ENCODE measurements at regions not wholly inside any gene's neighbourhood (a gene's known extent, or its start where the extent isn't known, plus 50 kb on each side); places are given as distances from the start of the nearest gene placed in this dataset.

- Histone ChIP-seq H3K36me3 (no peaks in the 10 kb centered on the region), H3K4me1 (no peaks in the 10 kb centered on the region), H3K27ac (no peak overlapping the region), H3K4me3 (no peak overlapping the region), H3K9me3 (no peaks in the 10 kb centered on the region), H3K27me3 (no peaks in the 10 kb centered on the region)
- no peak for DNase-seq (ENCODE audit: low spot score in 2 of 2)
- TF ChIP-seq POLR2A (IDR thresholded peaks at IDR 0.05), result no peak
- TF ChIP-seq POLR2AphosphoS5 (IDR thresholded peaks at IDR 0.05), result no peak
- TF ChIP-seq, protein P1, sequence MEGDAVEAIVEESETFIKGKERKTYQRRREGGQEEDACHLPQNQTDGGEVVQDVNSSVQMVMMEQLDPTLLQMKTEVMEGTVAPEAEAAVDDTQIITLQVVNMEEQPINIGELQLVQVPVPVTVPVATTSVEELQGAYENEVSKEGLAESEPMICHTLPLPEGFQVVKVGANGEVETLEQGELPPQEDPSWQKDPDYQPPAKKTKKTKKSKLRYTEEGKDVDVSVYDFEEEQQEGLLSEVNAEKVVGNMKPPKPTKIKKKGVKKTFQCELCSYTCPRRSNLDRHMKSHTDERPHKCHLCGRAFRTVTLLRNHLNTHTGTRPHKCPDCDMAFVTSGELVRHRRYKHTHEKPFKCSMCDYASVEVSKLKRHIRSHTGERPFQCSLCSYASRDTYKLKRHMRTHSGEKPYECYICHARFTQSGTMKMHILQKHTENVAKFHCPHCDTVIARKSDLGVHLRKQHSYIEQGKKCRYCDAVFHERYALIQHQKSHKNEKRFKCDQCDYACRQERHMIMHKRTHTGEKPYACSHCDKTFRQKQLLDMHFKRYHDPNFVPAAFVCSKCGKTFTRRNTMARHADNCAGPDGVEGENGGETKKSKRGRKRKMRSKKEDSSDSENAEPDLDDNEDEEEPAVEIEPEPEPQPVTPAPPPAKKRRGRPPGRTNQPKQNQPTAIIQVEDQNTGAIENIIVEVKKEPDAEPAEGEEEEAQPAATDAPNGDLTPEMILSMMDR (IDR thresholded peaks at IDR 0.05), result no peak
- intact Hi-C loops (cut with DNase I; ENCODE audit: low total_unique reads), result no loop called here
Observed at GRCh38 chr2:220166616-220167015, 539.2 kb downstream of the SLC4A3 start.

GRCh38 chr2:220167956-220168355 is 540.5 kb downstream of the SLC4A3 start:
- Histone ChIP-seq H3K27me3 (no peaks in the 10 kb centered on the region), H3K4me1 (no peaks in the 10 kb centered on the region), H3K9me3 (no peaks in the 10 kb centered on the region), H3K27ac (no peak overlapping the region), H3K36me3 (no peaks in the 10 kb centered on the region), H3K4me3 (no peak overlapping the region)
- DNase-seq (ENCODE audit: low spot score in 2 of 2), result no peak
- TF ChIP-seq POLR2A (IDR thresholded peaks at IDR 0.05), result no peak
- TF ChIP-seq, protein P1 (IDR thresholded peaks at IDR 0.05), result no peak
- intact Hi-C loops (cut with DNase I; ENCODE audit: low total_unique reads), result no loop called here

DNA sequence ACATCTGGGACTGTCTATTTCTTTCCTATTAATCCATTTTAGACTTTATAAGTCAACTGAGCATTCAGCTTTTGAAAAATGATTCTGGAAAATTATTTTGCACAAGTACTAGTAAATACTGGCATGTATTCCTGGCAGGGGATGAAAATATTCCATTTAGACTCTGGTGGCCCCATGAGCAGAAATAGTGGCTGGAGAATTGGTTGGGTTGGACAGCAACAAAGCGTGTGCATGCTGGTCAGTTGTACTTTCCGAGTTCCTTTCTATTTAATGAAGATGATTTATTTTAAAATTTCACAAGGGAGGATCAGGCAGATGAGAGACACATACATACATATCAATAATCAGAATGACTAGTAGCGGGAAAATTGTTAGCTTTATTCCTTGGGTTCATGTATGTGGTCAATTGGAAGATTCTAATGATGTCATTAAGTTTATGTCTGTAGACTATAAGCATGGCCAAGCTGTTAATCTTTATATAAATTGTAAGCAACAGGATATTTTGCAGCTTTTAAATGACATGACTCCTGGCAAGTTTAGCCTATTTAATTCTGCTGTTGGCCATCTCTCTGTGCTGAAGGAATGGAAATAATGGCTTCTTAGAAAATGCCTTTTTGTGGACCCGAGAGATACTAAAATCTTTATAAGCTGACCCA is 541.6 kb downstream of the SLC4A3 start:
- no peaks in the 10 kb centered on the region for H3K36me3 ChIP-seq
- H3K4me1 ChIP-seq, result no peaks in the 10 kb centered on the region
- DNase-seq (ENCODE audit: low spot score in 2 of 2), result no peak
- intact Hi-C loops (cut with DNase I; ENCODE audit: low total_unique reads), result no loop called here
- TF ChIP-seq POLR2A (IDR thresholded peaks at IDR 0.05), result no peak
- no peak for TF ChIP-seq POLR2AphosphoS5 (IDR thresholded peaks at IDR 0.05)
- TF ChIP-seq, protein P1 (IDR thresholded peaks at IDR 0.05), result no peak
- H3K9me3 ChIP-seq, result no peaks in the 10 kb centered on the region
- H3K27ac ChIP-seq, result no peak overlapping the region
- no peak overlapping the region for H3K4me3 ChIP-seq
- no peaks in the 10 kb centered on the region for H3K27me3 ChIP-seq

- no peak for DNase-seq (ENCODE audit: low spot score in 2 of 2)
- H3K27ac ChIP-seq, result no peak overlapping the region
- no peaks in the 10 kb centered on the region for H3K36me3 ChIP-seq
- H3K4me3 ChIP-seq, result no peak overlapping the region
- TF ChIP-seq, protein P1 (IDR thresholded peaks at IDR 0.05), result no peak
- TF ChIP-seq POLR2AphosphoS5 (IDR thresholded peaks at IDR 0.05) (no peak), POLR2A (IDR thresholded peaks at IDR 0.05) (no peak)
- no peaks in the 10 kb centered on the region for H3K27me3 ChIP-seq
- H3K9me3 ChIP-seq, result no peaks in the 10 kb centered on the region
- no peaks in the 10 kb centered on the region for H3K4me1 ChIP-seq
- intact Hi-C loops (cut with DNase I; ENCODE audit: low total_unique reads), result no loop called here
Observed at GRCh38 chr2:220174826-220175225, 547.4 kb downstream of the SLC4A3 start.

GRCh38 chr2:220175967-220176366 is 548.5 kb downstream of the SLC4A3 start:
- H3K36me3 ChIP-seq, result no peaks in the 10 kb centered on the region
- no peaks in the 10 kb centered on the region for H3K9me3 ChIP-seq
- no peaks in the 10 kb centered on the region for H3K4me1 ChIP-seq
- intact Hi-C loops (cut with DNase I; ENCODE audit: low total_unique reads), result no loop called here
- no peak overlapping the region for H3K27ac ChIP-seq
- TF ChIP-seq POLR2AphosphoS5 (IDR thresholded peaks at IDR 0.05) (no peak), POLR2A (IDR thresholded peaks at IDR 0.05) (no peak)
- TF ChIP-seq, protein P1 (IDR thresholded peaks at IDR 0.05), result no peak
- DNase-seq (ENCODE audit: low spot score in 2 of 2), result no peak
- no peak overlapping the region for H3K4me3 ChIP-seq
- no peaks in the 10 kb centered on the region for H3K27me3 ChIP-seq

Measured in breast epithelium (tissue), 4 donors.